IMR-90 (cell line): ENCODE measurements at regions not wholly inside any gene's neighbourhood (a gene's known extent, or its start where the extent isn't known, plus 50 kb on each side); places are given as distances from the start of the nearest gene placed in this dataset.

Experiments
- ATAC-seq: fragments of 200-7000 bp; cut with Tn5 transposase; 2 replicates; pipeline ENCODE4 v1.9.1; 2020; ENCODE audit warnings: low read depth, mild to moderate bottlenecking, moderate library complexity
- BruUV-seq: library from RNA; stranded (reverse); fragments of 400-500 nt; replicated peaks from 2 replicates; lab custom pipeline; 2021; lab: Mats Ljungman, UMichigan
- CTCF ChIA-PET: fragments of 300-600 bp; formaldehyde crosslinking; extraction: SDS; loops from one replicate; lab custom pipeline; 2021; ENCODE audit warnings: antibody characterized with exemption; lab: Yijun Ruan, JAX
- POLR2A ChIA-PET: fragments of 300-600 bp; sonication (Branson Sonifier 250); formaldehyde crosslinking; loops from one replicate; lab custom pipeline; 2022; ENCODE audit warnings: antibody characterized with exemption; ENCODE audit not compliant: unreplicated experiment; lab: Charles Lee
- DNase-seq: peaks from one replicate; pipeline ENCODE4 v3.0.0; 2013
- H2AFZ ChIP-seq: replicated peaks from 2 replicates; pipeline ENCODE3; 2013; ENCODE audit warnings: low read length, mild to moderate bottlenecking; ENCODE audit not compliant: poor library complexity
- H2AK5ac ChIP-seq: 2 replicates; pipeline ENCODE4 v1.6.1; 2013; ENCODE audit warnings: low read depth, low read length, inconsistent platforms
- H2AK9ac ChIP-seq: replicated peaks from 2 replicates; pipeline ENCODE3; 2013; ENCODE audit warnings: mild to moderate bottlenecking, low read depth, low read length, moderate library complexity; ENCODE audit not compliant: poor library complexity
- H2BK120ac ChIP-seq: 2 replicates; pipeline ENCODE4 v1.6.1; 2013; ENCODE audit warnings: low read depth, low read length, inconsistent platforms
- H2BK15ac ChIP-seq: 3 replicates; pipeline ENCODE4 v1.6.1; 2013; ENCODE audit warnings: low read depth, low read length, inconsistent platforms
- H2BK20ac ChIP-seq: 2 replicates; pipeline ENCODE4 v1.6.1; 2013; ENCODE audit warnings: low read depth, mild to moderate bottlenecking, inconsistent platforms, low read length, moderate library complexity
- H2BK5ac ChIP-seq: 2 replicates; pipeline ENCODE4 v1.6.1; 2013; ENCODE audit warnings: mild to moderate bottlenecking, low read depth, low read length, inconsistent platforms; ENCODE audit not compliant: poor library complexity, severe bottlenecking
- H3K14ac ChIP-seq: replicated peaks from 2 replicates; pipeline ENCODE4 v1.6.1; 2013; ENCODE audit warnings: low read depth, low read length, inconsistent platforms
- H3K18ac ChIP-seq: 2 replicates; pipeline ENCODE4 v1.6.1; 2013; ENCODE audit warnings: low read depth, low read length, control low read depth
- H3K23ac ChIP-seq: 2 replicates; pipeline ENCODE4 v1.6.1; 2013; ENCODE audit warnings: low read depth, low read length, inconsistent platforms
- H3K27ac ChIP-seq: 2 replicates; pipeline ENCODE4 v1.5.1; 2013; ENCODE audit warnings: mild to moderate bottlenecking, control low read depth, low read length; ENCODE audit not compliant: insufficient read depth
- H3K27me3 ChIP-seq: 2 replicates; pipeline ENCODE4 v1.6.1; 2013; ENCODE audit warnings: low read length; ENCODE audit not compliant: control insufficient read depth, insufficient read depth
- H3K36me3 ChIP-seq: 2 replicates; pipeline ENCODE4 v1.6.1; 2013; ENCODE audit warnings: low read length, mixed read lengths; ENCODE audit not compliant: control insufficient read depth, insufficient read depth
- H3K4ac ChIP-seq: 2 replicates; pipeline ENCODE4 v1.6.1; 2013; ENCODE audit warnings: low read depth, low read length, inconsistent platforms
- H3K4me1 ChIP-seq: 2 replicates; pipeline ENCODE4 v1.6.1; 2013; ENCODE audit warnings: low read length, mixed read lengths; ENCODE audit not compliant: control insufficient read depth, insufficient read depth
- H3K4me2 ChIP-seq: 2 replicates; pipeline ENCODE4 v1.6.1; 2013; ENCODE audit warnings: low read depth, mild to moderate bottlenecking, control low read depth, low read length, moderate library complexity
- H3K4me3 ChIP-seq: 2 replicates; pipeline ENCODE4 v1.5.1; 2013; ENCODE audit warnings: low read depth, mild to moderate bottlenecking, control low read depth, low read length, moderate library complexity; ENCODE audit not compliant: insufficient read depth
- H3K56ac ChIP-seq: 2 replicates; pipeline ENCODE4 v1.6.1; 2013; ENCODE audit warnings: low read length, inconsistent platforms; ENCODE audit not compliant: insufficient read depth; ENCODE audit errors: extremely low read depth
- H3K79me1 ChIP-seq, 2 experiments: 2 replicates each; pipeline ENCODE4 v1.6.1; 2013; ENCODE audit warnings: low read length in 2 of 2, inconsistent platforms in 1 of 2, low read depth in 1 of 2
- H3K9ac ChIP-seq: 2 replicates; pipeline ENCODE4 v1.6.1; 2013; ENCODE audit warnings: low read depth, low read length, control low read depth
- H3K9me1 ChIP-seq: 2 replicates; pipeline ENCODE4 v1.6.1; 2013; ENCODE audit warnings: low read length, inconsistent platforms; ENCODE audit not compliant: insufficient read depth
- H3K9me3 ChIP-seq: 2 replicates; pipeline ENCODE4 v1.6.1; 2013; ENCODE audit warnings: low read length; ENCODE audit not compliant: control insufficient read depth, insufficient read depth
- H4K20me1 ChIP-seq: 2 replicates; pipeline ENCODE4 v1.6.1; 2013; ENCODE audit warnings: low read length, inconsistent platforms; ENCODE audit not compliant: insufficient read depth
- H4K5ac ChIP-seq: 2 replicates; pipeline ENCODE4 v1.6.1; 2013; ENCODE audit warnings: mild to moderate bottlenecking, low read depth, low read length, control low read depth
- H4K8ac ChIP-seq, 2 experiments: 2 replicates each; pipeline ENCODE4 v1.6.1; 2013; ENCODE audit warnings: low read depth in 2 of 2, low read length in 2 of 2, control low read depth in 1 of 2, inconsistent platforms in 1 of 2
- H4K91ac ChIP-seq: 2 replicates; pipeline ENCODE4 v1.6.1; 2013; ENCODE audit warnings: low read depth, low read length, inconsistent platforms; ENCODE audit not compliant: insufficient read depth
- BHLHE40 ChIP-seq: fragments of 150-350 bp; IDR thresholded peaks from 2 replicates; pipeline ENCODE4 v1.6.1; 2016; ENCODE audit warnings: mild to moderate bottlenecking, low read depth, low read length
- CEBPB ChIP-seq: IDR thresholded peaks from 2 replicates; pipeline ENCODE4 v1.6.1; 2012; ENCODE audit warnings: low read depth, low read length, improper control_type of control experiment
- CHD1 ChIP-seq: IDR thresholded peaks from 2 replicates; pipeline ENCODE4 v1.6.1; 2012; ENCODE audit warnings: low read depth, low read length, improper control_type of control experiment
- FOS ChIP-seq: fragments of 150-350 bp; IDR thresholded peaks from 2 replicates; pipeline ENCODE4 v1.6.1; 2016; ENCODE audit warnings: low read depth, low read length
- MAFK ChIP-seq: IDR thresholded peaks from 2 replicates; pipeline ENCODE4 v1.6.1; 2012; ENCODE audit warnings: low read depth, low read length, improper control_type of control experiment
- MAZ ChIP-seq: IDR thresholded peaks from 2 replicates; pipeline ENCODE4 v1.6.1; 2012; ENCODE audit warnings: low read depth, mild to moderate bottlenecking, low read length, improper control_type of control experiment, moderate library complexity, borderline replicate concordance
- MXI1 ChIP-seq: IDR thresholded peaks from 2 replicates; pipeline ENCODE4 v1.6.1; 2012; ENCODE audit warnings: low read depth, mild to moderate bottlenecking, low read length, moderate library complexity, borderline replicate concordance
- NFE2L2 ChIP-seq: fragments of 150-350 bp; IDR thresholded peaks from 2 replicates; pipeline ENCODE4 v1.6.1; 2016; ENCODE audit warnings: low read depth, mild to moderate bottlenecking, low read length
- POLR2A ChIP-seq: IDR thresholded peaks from 2 replicates; pipeline ENCODE4 v1.6.1; 2012; ENCODE audit warnings: mild to moderate bottlenecking, low read depth, low read length
- RAD21 ChIP-seq: IDR thresholded peaks from 2 replicates; pipeline ENCODE4 v1.6.1; 2012; ENCODE audit warnings: low read length, improper control_type of control experiment
- RCOR1 ChIP-seq: IDR thresholded peaks from 2 replicates; pipeline ENCODE4 v1.6.1; 2012; ENCODE audit warnings: mild to moderate bottlenecking, low read length, improper control_type of control experiment; ENCODE audit not compliant: insufficient replicate concordance
- RFX5 ChIP-seq: IDR thresholded peaks from 2 replicates; pipeline ENCODE4 v1.8.0; 2012; ENCODE audit warnings: low read depth, mild to moderate bottlenecking, low read length, moderate library complexity
- SMC3 ChIP-seq: fragments of 150-350 bp; IDR thresholded peaks from 2 replicates; pipeline ENCODE4 v1.6.1; 2016; ENCODE audit warnings: low read depth, mild to moderate bottlenecking, antibody characterized with exemption, low read length, moderate library complexity
- WGBS, 2 experiments: methylation state at CpG; one replicate each; pipeline versions ENCODE4 v1.1.5 to v1.1.7; 2013; ENCODE audit warnings: missing lambda C conversion rate in 2 of 2; ENCODE audit not compliant: insufficient read length in 1 of 2; ENCODE audit errors: extremely low coverage in 2 of 2; 5-methylcytosine and 5-hydroxymethylcytosine counted together
- dilution Hi-C: fragments of 300-500 bp; cut with HindIII; formaldehyde crosslinking; loops from one replicate; pipeline ENCODE4 v1.14.3; 2018; ENCODE audit warnings: low sequenced_read_pairs; ENCODE audit not compliant: unreplicated experiment
- in situ Hi-C: fragments of 300-500 bp; cut with MboI; formaldehyde crosslinking; loops from 3 replicates; pipeline ENCODE4 v1.14.3; 2019; ENCODE audit warnings: low sequenced_read_pairs, inconsistent platforms, mixed read lengths
- intact Hi-C: fragments of 100-400 bp; cut with micrococcal nuclease; formaldehyde crosslinking; loops from 2 replicates; pipeline ENCODE4 v1.10.0; 2022
- TF ChIP-seq, protein P1 (sequence below): fragments of 150-350 bp; IDR thresholded peaks from 2 replicates; pipeline ENCODE4 v1.6.1; 2017; ENCODE audit warnings: mild to moderate bottlenecking, antibody characterized with exemption, low read length, low read depth
- TF ChIP-seq, protein P2 (sequence below): conservative IDR thresholded peaks from 2 replicates; pipeline ENCODE4 v1.5.1; 2012; ENCODE audit warnings: mild to moderate bottlenecking, low read depth, low read length, improper control_type of control experiment
- TF ChIP-seq, protein P3 (sequence below): fragments of 150-350 bp; IDR thresholded peaks from 2 replicates; pipeline ENCODE4 v1.6.1; 2016; ENCODE audit warnings: low read depth, mild to moderate bottlenecking, low read length, moderate library complexity, borderline replicate concordance

DNA sequence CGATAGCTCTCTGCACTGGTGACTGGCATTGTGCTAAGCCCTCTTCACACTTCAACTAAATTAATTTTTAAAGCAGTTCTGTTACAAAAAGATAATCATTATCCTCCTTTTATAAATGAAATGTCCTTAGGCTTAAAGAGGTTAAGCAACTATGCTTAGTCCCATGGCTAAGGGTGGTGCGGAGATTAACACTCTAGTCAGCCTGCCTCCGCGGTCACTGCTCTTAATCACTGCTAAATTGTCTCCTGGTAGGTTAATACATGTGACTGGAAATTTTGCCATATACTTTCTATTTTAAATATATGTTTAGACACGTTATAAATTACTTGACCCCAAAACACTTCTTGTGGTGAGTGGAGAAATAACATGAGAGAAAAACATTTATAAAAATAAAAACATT is 473.7 kb downstream of the CENPC start:
- no TSS peak for BruUV-seq
- WGBS, 2 experiments = no CpG with 5 or more reads among the region's 5 CpGs

More for the DNA sequence above, 473.7 kb downstream of the CENPC start:
- H3K4me2 ChIP-seq = no peak overlapping the region
- H3K9ac ChIP-seq = no peak overlapping the region
- H3K79me1 ChIP-seq = no peaks in the 10 kb centered on the region
- dilution Hi-C loops = no loop called here
- no peaks in the 10 kb centered on the region for H3K36me3 ChIP-seq
- no peaks in the 10 kb centered on the region for H3K27me3 ChIP-seq
- H3K14ac ChIP-seq = no peak overlapping the region
- H2BK20ac ChIP-seq = no peak overlapping the region
- no peak overlapping the region for H3K56ac ChIP-seq
- no peak overlapping the region for H3K18ac ChIP-seq
- intact Hi-C loops = no loop called here
- H4K91ac ChIP-seq = no peak overlapping the region
- H3K9me3 ChIP-seq = peaks cover 4% of the 10 kb centered on the region
- no peak overlapping the region for H3K4ac ChIP-seq
- no peak overlapping the region for H3K27ac ChIP-seq
- H4K5ac ChIP-seq = no peak overlapping the region
- no peak overlapping the region for H2BK5ac ChIP-seq
- H4K8ac ChIP-seq = no peak overlapping the region
- no peak overlapping the region for H2AFZ ChIP-seq
- H2AK5ac ChIP-seq = no peak overlapping the region
- ATAC-seq (no peak), DNase-seq (no peak)
- H3K4me3 ChIP-seq = no peak overlapping the region
- H3K23ac ChIP-seq = no peak overlapping the region
- H4K20me1 ChIP-seq = no peaks in the 10 kb centered on the region
- no peak for TF ChIP-seq RCOR1
- TF ChIP-seq POLR2A = no peak
- TF ChIP-seq MAFK = no peak
- TF ChIP-seq, protein P1, sequence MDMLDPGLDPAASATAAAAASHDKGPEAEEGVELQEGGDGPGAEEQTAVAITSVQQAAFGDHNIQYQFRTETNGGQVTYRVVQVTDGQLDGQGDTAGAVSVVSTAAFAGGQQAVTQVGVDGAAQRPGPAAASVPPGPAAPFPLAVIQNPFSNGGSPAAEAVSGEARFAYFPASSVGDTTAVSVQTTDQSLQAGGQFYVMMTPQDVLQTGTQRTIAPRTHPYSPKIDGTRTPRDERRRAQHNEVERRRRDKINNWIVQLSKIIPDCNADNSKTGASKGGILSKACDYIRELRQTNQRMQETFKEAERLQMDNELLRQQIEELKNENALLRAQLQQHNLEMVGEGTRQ = no peak
- TF ChIP-seq, protein P2, sequence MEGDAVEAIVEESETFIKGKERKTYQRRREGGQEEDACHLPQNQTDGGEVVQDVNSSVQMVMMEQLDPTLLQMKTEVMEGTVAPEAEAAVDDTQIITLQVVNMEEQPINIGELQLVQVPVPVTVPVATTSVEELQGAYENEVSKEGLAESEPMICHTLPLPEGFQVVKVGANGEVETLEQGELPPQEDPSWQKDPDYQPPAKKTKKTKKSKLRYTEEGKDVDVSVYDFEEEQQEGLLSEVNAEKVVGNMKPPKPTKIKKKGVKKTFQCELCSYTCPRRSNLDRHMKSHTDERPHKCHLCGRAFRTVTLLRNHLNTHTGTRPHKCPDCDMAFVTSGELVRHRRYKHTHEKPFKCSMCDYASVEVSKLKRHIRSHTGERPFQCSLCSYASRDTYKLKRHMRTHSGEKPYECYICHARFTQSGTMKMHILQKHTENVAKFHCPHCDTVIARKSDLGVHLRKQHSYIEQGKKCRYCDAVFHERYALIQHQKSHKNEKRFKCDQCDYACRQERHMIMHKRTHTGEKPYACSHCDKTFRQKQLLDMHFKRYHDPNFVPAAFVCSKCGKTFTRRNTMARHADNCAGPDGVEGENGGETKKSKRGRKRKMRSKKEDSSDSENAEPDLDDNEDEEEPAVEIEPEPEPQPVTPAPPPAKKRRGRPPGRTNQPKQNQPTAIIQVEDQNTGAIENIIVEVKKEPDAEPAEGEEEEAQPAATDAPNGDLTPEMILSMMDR = no peak
- TF ChIP-seq SMC3 = no peak
- TF ChIP-seq MAZ = no peak
- no peak for TF ChIP-seq CHD1
- TF ChIP-seq, protein P3, sequence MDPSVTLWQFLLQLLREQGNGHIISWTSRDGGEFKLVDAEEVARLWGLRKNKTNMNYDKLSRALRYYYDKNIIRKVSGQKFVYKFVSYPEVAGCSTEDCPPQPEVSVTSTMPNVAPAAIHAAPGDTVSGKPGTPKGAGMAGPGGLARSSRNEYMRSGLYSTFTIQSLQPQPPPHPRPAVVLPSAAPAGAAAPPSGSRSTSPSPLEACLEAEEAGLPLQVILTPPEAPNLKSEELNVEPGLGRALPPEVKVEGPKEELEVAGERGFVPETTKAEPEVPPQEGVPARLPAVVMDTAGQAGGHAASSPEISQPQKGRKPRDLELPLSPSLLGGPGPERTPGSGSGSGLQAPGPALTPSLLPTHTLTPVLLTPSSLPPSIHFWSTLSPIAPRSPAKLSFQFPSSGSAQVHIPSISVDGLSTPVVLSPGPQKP = no peak
- TF ChIP-seq FOS = no peak
- no peak for TF ChIP-seq RAD21
- TF ChIP-seq MXI1 = no peak
- no peak for TF ChIP-seq RFX5
- TF ChIP-seq NFE2L2 = no peak
- TF ChIP-seq BHLHE40 = no peak
- TF ChIP-seq CEBPB = no peak
- no peak overlapping the region for H2BK120ac ChIP-seq
- no peak overlapping the region for H2BK15ac ChIP-seq
- in situ Hi-C loops = no loop called here
- H3K9me1 ChIP-seq = no peaks in the 10 kb centered on the region
- POLR2A ChIA-PET = no interaction called here
- no peak overlapping the region for H2AK9ac ChIP-seq
- no peaks in the 10 kb centered on the region for H3K4me1 ChIP-seq
- CTCF ChIA-PET = no interaction called here
